ENCODE measurements at regions not wholly inside any gene's neighbourhood (a gene's known extent, or its start where the extent isn't known, plus 50 kb on each side); places are given as distances from the start of the nearest gene placed in this dataset.
"Not testable (repeated sequence)": the region's sequence is repeated elsewhere in the genome, so short reads cannot be mapped to it uniquely, and the experiment has no call there.

GRCh38 chr1:214762902-214763301 lies 159.9 kb downstream of the CENPF start:
- H3K4me3 ChIP-seq, result no peak overlapping the region
- TF ChIP-seq CTCF (IDR thresholded peaks at IDR 0.05; ENCODE audit: low read depth, low read length), result no peak
- H3K27ac ChIP-seq, result no peak overlapping the region
- DNase-seq (ENCODE audit: low read depth in 1 of 2, low spot score in 1 of 2), result no peak
- H3K9me3 ChIP-seq (ENCODE audit: low read depth), result no peaks in the 10 kb centered on the region
- no peaks in the 10 kb centered on the region for H3K27me3 ChIP-seq
- no peaks in the 10 kb centered on the region for H3K36me3 ChIP-seq
- H3K4me1 ChIP-seq (ENCODE audit: low read depth), result no peaks in the 10 kb centered on the region

GRCh38 chr1:214764502-214764901 lies 161.5 kb downstream of the CENPF start:
- Histone ChIP-seq H3K4me1 (ENCODE audit: low read depth) (no peaks in the 10 kb centered on the region), H3K4me3 (no peak overlapping the region), H3K27ac (no peak overlapping the region), H3K36me3 (no peaks in the 10 kb centered on the region), H3K27me3 (no peaks in the 10 kb centered on the region), H3K9me3 (ENCODE audit: low read depth) (no peaks in the 10 kb centered on the region)
- no peak for TF ChIP-seq CTCF (IDR thresholded peaks at IDR 0.05; ENCODE audit: low read depth, low read length)
- no peak for DNase-seq (ENCODE audit: low read depth in 1 of 2, low spot score in 1 of 2)

- no peaks in the 10 kb centered on the region for H3K27me3 ChIP-seq
- no peak overlapping the region for H3K27ac ChIP-seq
- H3K36me3 ChIP-seq, result no peaks in the 10 kb centered on the region
- H3K4me3 ChIP-seq, result no peak overlapping the region
- H3K9me3 ChIP-seq (ENCODE audit: low read depth), result no peaks in the 10 kb centered on the region
- no peaks in the 10 kb centered on the region for H3K4me1 ChIP-seq (ENCODE audit: low read depth)
- DNase-seq (ENCODE audit: low read depth in 1 of 2, low spot score in 1 of 2), result no peak
- no peak for TF ChIP-seq CTCF (IDR thresholded peaks at IDR 0.05; ENCODE audit: low read depth, low read length)
Measured at GRCh38 chr1:214767221-214767620, 164.2 kb downstream of the CENPF start.

- not testable (repeated sequence) for H3K36me3 ChIP-seq; H3K4me3 ChIP-seq; H3K4me1 ChIP-seq (ENCODE audit: low read depth); H3K27ac ChIP-seq; H3K9me3 ChIP-seq (ENCODE audit: low read depth); H3K27me3 ChIP-seq; DNase-seq (ENCODE audit: low read depth in 1 of 2, low spot score in 1 of 2)
Measured at GRCh38 chr1:214769666-214770065, 166.7 kb downstream of the CENPF start.

GRCh38 chr1:214777364-214777763 lies 174.4 kb downstream of the CENPF start:
- H3K4me1 ChIP-seq (ENCODE audit: low read depth), result no peaks in the 10 kb centered on the region
- TF ChIP-seq CTCF (IDR thresholded peaks at IDR 0.05; ENCODE audit: low read depth, low read length), result no peak
- no peaks in the 10 kb centered on the region for H3K9me3 ChIP-seq (ENCODE audit: low read depth)
- no peak for DNase-seq (ENCODE audit: low read depth in 1 of 2, low spot score in 1 of 2)
- no peak overlapping the region for H3K4me3 ChIP-seq
- H3K27ac ChIP-seq, result no peak overlapping the region
- H3K36me3 ChIP-seq, result no peaks in the 10 kb centered on the region
- no peaks in the 10 kb centered on the region for H3K27me3 ChIP-seq

- Histone ChIP-seq H3K27me3 (no peaks in the 10 kb centered on the region), H3K9me3 (ENCODE audit: low read depth) (no peaks in the 10 kb centered on the region), H3K4me1 (ENCODE audit: low read depth) (no peaks in the 10 kb centered on the region), H3K27ac (no peak overlapping the region), H3K4me3 (no peak overlapping the region), H3K36me3 (no peaks in the 10 kb centered on the region)
- DNase-seq (ENCODE audit: low read depth in 1 of 2, low spot score in 1 of 2), result peak; percentile 1 to 13
- TF ChIP-seq CTCF (IDR thresholded peaks at IDR 0.05; ENCODE audit: low read depth, low read length), result no peak
Measured at GRCh38 chr1:214791961-214792360, 189.0 kb downstream of the CENPF start.

Data from cardiac muscle cell (in vitro differentiated cells and primary cell).